ENCODE measurements at regions not wholly inside any gene's neighbourhood (a gene's known extent, or its start where the extent isn't known, plus 50 kb on each side); places are given as distances from the start of the nearest gene placed in this dataset.
"Not testable (repeated sequence)": the region's sequence is repeated elsewhere in the genome, so short reads cannot be mapped to it uniquely, and the experiment has no call there.

- H3K4me3 ChIP-seq (ENCODE audit: low read depth, low read length): no peak overlapping the region
- DNase-seq (ENCODE audit: low read depth): peak; percentile 24
- TF ChIP-seq CTCF (IDR thresholded peaks at IDR 0.05; ENCODE audit: insufficient read depth, low read length): no peak
These were observed 209.7 kb upstream of the TENT5A start for GRCh38 chr6:81962198-81962597.

GRCh38 chr6:81950877-81951276, 198.4 kb upstream of the TENT5A start:
- no peak overlapping the region for H3K4me3 ChIP-seq (ENCODE audit: low read depth, low read length)
- DNase-seq (ENCODE audit: low read depth): peak; percentile 73
- TF ChIP-seq CTCF (IDR thresholded peaks at IDR 0.05; ENCODE audit: insufficient read depth, low read length): no peak

GRCh38 chr6:81948861-81949260, 196.4 kb upstream of the TENT5A start:
- no peak overlapping the region for H3K4me3 ChIP-seq (ENCODE audit: low read depth, low read length)
- DNase-seq (ENCODE audit: low read depth): no peak
- no peak for TF ChIP-seq CTCF (IDR thresholded peaks at IDR 0.05; ENCODE audit: insufficient read depth, low read length)

GRCh38 chr6:81948196-81948595, 195.7 kb upstream of the TENT5A start:
- H3K4me3 ChIP-seq (ENCODE audit: low read depth, low read length); DNase-seq (ENCODE audit: low read depth): not testable (repeated sequence)

- no peak overlapping the region for H3K4me3 ChIP-seq (ENCODE audit: low read depth, low read length)
- TF ChIP-seq CTCF (IDR thresholded peaks at IDR 0.05; ENCODE audit: insufficient read depth, low read length): no peak
- no peak for DNase-seq (ENCODE audit: low read depth)
These were observed 192.2 kb upstream of the TENT5A start for GRCh38 chr6:81944661-81945060.

GRCh38 chr6:81942842-81943241, 190.4 kb upstream of the TENT5A start:
- not testable (repeated sequence) for DNase-seq (ENCODE audit: low read depth)

GRCh38 chr6:81942067-81942370, 189.5 kb upstream of the TENT5A start:
- no peak for DNase-seq (ENCODE audit: low read depth)
- TF ChIP-seq CTCF (IDR thresholded peaks at IDR 0.05; ENCODE audit: insufficient read depth, low read length): no peak
- H3K4me3 ChIP-seq (ENCODE audit: low read depth, low read length): no peak overlapping the region

More at GRCh38 chr6:81942842-81943241, 190.4 kb upstream of the TENT5A start:
- not testable (repeated sequence) for H3K4me3 ChIP-seq (ENCODE audit: low read depth, low read length)

- H3K4me3 ChIP-seq (ENCODE audit: low read depth, low read length): no peak overlapping the region
- no peak for TF ChIP-seq CTCF (IDR thresholded peaks at IDR 0.05; ENCODE audit: insufficient read depth, low read length)
- DNase-seq (ENCODE audit: low read depth): no peak
These were observed 188.0 kb upstream of the TENT5A start for GRCh38 chr6:81940451-81940985.
